Keratinocyte (primary cell): ENCODE measurements at regions not wholly inside any gene's neighbourhood (a gene's known extent, or its start where the extent isn't known, plus 50 kb on each side); places are given as distances from the start of the nearest gene placed in this dataset.

ENCODE experiments used
- DNase-seq: peaks from one replicate; pipeline ENCODE4 v3.0.0-alpha.2; 2011; ENCODE audit warnings: low read depth, missing footprints, low spot score
- FAIRE-seq: peaks from 2 replicates; lab custom pipeline; 2011; peaks lifted over from hg19 to GRCh38; lab: Jason Lieb, UNC
- H2AFZ ChIP-seq: 2 replicates; pipeline ENCODE4 v1.6.0; 2012; ENCODE audit warnings: low read length, control low read depth, inconsistent platforms; ENCODE audit not compliant: control insufficient read depth
- H3K27ac ChIP-seq: 2 replicates; pipeline ENCODE4 v1.5.1; 2011; ENCODE audit warnings: low read length; ENCODE audit not compliant: control insufficient read depth, insufficient read depth
- H3K27me3 ChIP-seq: 3 replicates; pipeline ENCODE4 v1.6.0; 2011; ENCODE audit warnings: low read length; ENCODE audit not compliant: control insufficient read depth, insufficient read depth; ENCODE audit errors: extremely low read depth
- H3K36me3 ChIP-seq, 2 experiments: 2 replicates in 1 of 2; 3 replicates in 1 of 2; pipeline ENCODE4 v1.5.1; 2011; ENCODE audit warnings: low read length in 2 of 2, mild to moderate bottlenecking in 1 of 2; ENCODE audit not compliant: control insufficient read depth in 2 of 2, insufficient read depth in 2 of 2; ENCODE audit errors: extremely low read depth in 1 of 2
- H3K4me1 ChIP-seq: 3 replicates; pipeline ENCODE4 v1.5.1; 2011; ENCODE audit warnings: low read length; ENCODE audit not compliant: control insufficient read depth, insufficient read depth; ENCODE audit errors: extremely low read depth
- H3K4me2 ChIP-seq: 3 replicates; pipeline ENCODE4 v1.6.0; 2011; ENCODE audit warnings: low read depth, low read length; ENCODE audit not compliant: control insufficient read depth, insufficient read depth; ENCODE audit errors: extremely low read depth
- H3K4me3 ChIP-seq, 3 experiments: fragments of 200-600 bp in 1 of 3; sonication (generic) in 1 of 3; 2 replicates in 2 of 3; 3 replicates in 1 of 3; pipeline ENCODE4 v1.5.1; 2011 to 2016; ENCODE audit warnings: low read length in 3 of 3, mild to moderate bottlenecking in 3 of 3, control low read depth in 2 of 3, inconsistent platforms in 1 of 3, low read depth in 1 of 3, mixed read lengths in 1 of 3, mixed run types in 1 of 3, moderate library complexity in 1 of 3; ENCODE audit not compliant: control insufficient read depth in 2 of 3, insufficient read depth in 2 of 3; ENCODE audit errors: extremely low read depth in 1 of 3
- H3K79me2 ChIP-seq: 2 replicates; pipeline ENCODE4 v1.6.0; 2012; ENCODE audit warnings: low read length; ENCODE audit not compliant: control insufficient read depth, insufficient read depth
- H3K9ac ChIP-seq: 3 replicates; pipeline ENCODE4 v1.6.0; 2011; ENCODE audit warnings: low read length; ENCODE audit not compliant: control insufficient read depth, insufficient read depth; ENCODE audit errors: extremely low read depth
- H3K9me1 ChIP-seq: 3 replicates; pipeline ENCODE4 v1.6.0; 2011; ENCODE audit warnings: low read length; ENCODE audit not compliant: control insufficient read depth, insufficient read depth; ENCODE audit errors: extremely low read depth
- H3K9me3 ChIP-seq: 2 replicates; pipeline ENCODE4 v1.5.1; 2012; ENCODE audit warnings: low read depth, low read length; ENCODE audit not compliant: control insufficient read depth
- H4K20me1 ChIP-seq: 3 replicates; pipeline ENCODE4 v1.6.0; 2011; ENCODE audit warnings: low read length; ENCODE audit not compliant: control insufficient read depth, insufficient read depth; ENCODE audit errors: extremely low read depth
- EZH2 ChIP-seq: IDR thresholded peaks from one replicate; pipeline ENCODE4 v1.6.1; 2012; ENCODE audit warnings: inconsistent platforms, mild to moderate bottlenecking, low read length, moderate library complexity
- dilution Hi-C: fragments of 300-500 bp; cut with MboI; formaldehyde crosslinking; loops from one replicate; pipeline ENCODE4 v1.7.0; 2020; ENCODE audit warnings: low sequenced_read_pairs; ENCODE audit not compliant: extremely low pct_ligation_motif_present
- TF ChIP-seq, protein P1 (sequence below), 3 experiments: IDR thresholded peaks in 1 of 3; conservative IDR thresholded peaks in 1 of 3; optimal IDR thresholded peaks in 1 of 3; 2 replicates in 2 of 3; 3 replicates in 1 of 3; pipeline versions ENCODE3 to v1.5.1; 2011; ENCODE audit warnings: low read length in 3 of 3, mild to moderate bottlenecking in 3 of 3, moderate library complexity in 2 of 3, control low read depth in 1 of 3, inconsistent platforms in 1 of 3; ENCODE audit not compliant: insufficient read depth in 2 of 3; ENCODE audit errors: extremely low read depth in 1 of 3

- no peaks in the 10 kb centered on the region for H3K9me1 ChIP-seq
- H3K36me3 ChIP-seq: no peaks in the 10 kb centered on the region
- TF ChIP-seq EZH2: no peak
- TF ChIP-seq, protein P1, sequence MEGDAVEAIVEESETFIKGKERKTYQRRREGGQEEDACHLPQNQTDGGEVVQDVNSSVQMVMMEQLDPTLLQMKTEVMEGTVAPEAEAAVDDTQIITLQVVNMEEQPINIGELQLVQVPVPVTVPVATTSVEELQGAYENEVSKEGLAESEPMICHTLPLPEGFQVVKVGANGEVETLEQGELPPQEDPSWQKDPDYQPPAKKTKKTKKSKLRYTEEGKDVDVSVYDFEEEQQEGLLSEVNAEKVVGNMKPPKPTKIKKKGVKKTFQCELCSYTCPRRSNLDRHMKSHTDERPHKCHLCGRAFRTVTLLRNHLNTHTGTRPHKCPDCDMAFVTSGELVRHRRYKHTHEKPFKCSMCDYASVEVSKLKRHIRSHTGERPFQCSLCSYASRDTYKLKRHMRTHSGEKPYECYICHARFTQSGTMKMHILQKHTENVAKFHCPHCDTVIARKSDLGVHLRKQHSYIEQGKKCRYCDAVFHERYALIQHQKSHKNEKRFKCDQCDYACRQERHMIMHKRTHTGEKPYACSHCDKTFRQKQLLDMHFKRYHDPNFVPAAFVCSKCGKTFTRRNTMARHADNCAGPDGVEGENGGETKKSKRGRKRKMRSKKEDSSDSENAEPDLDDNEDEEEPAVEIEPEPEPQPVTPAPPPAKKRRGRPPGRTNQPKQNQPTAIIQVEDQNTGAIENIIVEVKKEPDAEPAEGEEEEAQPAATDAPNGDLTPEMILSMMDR (optimal IDR thresholded peaks at IDR 0.05 in 1 of 3, IDR thresholded peaks at IDR 0.05 in 1 of 3, conservative IDR thresholded peaks at IDR 0.05 in 1 of 3; ENCODE audit: extremely low read depth in 1 of 3, insufficient read depth in 2 of 3, low read length in 3 of 3): no peak
- H3K4me2 ChIP-seq: no peak overlapping the region
- no peaks in the 10 kb centered on the region for H3K79me2 ChIP-seq
- no peaks in the 10 kb centered on the region for H3K27me3 ChIP-seq
- no peak overlapping the region for H3K9ac ChIP-seq
- H4K20me1 ChIP-seq: no peaks in the 10 kb centered on the region
- no peaks in the 10 kb centered on the region for H3K9me3 ChIP-seq
- dilution Hi-C loops: no loop called here
- H3K4me1 ChIP-seq: no peaks in the 10 kb centered on the region
- H2AFZ ChIP-seq: no peak overlapping the region
- no peak overlapping the region for H3K4me3 ChIP-seq
- no peak for DNase-seq
- no peak overlapping the region for H3K27ac ChIP-seq
- FAIRE-seq: no peak
Observed at GRCh38 chr3:35857004-35857403, 217.7 kb downstream of the ARPP21 start.

DNA sequence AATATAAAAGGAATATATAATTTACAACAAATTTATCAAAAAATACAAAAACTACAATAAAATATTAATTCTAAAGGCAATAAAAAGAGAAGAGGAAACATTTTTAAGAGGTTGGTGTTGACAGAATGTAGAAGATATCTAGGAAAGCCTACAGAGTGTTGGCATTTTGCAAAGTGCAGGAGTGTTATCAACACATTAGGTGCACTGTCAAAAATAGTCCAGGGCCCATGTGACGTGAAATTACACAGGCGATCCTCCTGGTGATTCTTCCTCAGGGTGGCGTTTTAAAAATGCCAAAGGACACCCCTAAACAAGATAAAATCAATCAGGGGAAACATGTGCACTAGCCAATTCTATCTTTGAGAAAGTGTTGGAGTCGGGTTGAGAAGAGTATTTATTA, 222.7 kb downstream of the ARPP21 start:
- no peaks in the 10 kb centered on the region for H3K27me3 ChIP-seq
- H3K79me2 ChIP-seq: no peaks in the 10 kb centered on the region
- dilution Hi-C loops: no loop called here
- no peaks in the 10 kb centered on the region for H3K9me3 ChIP-seq
- no peak overlapping the region for H2AFZ ChIP-seq
- DNase-seq (no peak), FAIRE-seq (no peak)
- TF ChIP-seq EZH2: no peak
- TF ChIP-seq, protein P1 (optimal IDR thresholded peaks at IDR 0.05 in 1 of 3, IDR thresholded peaks at IDR 0.05 in 1 of 3, conservative IDR thresholded peaks at IDR 0.05 in 1 of 3; ENCODE audit: extremely low read depth in 1 of 3, insufficient read depth in 2 of 3, low read length in 3 of 3): no peak
- H3K9ac ChIP-seq: no peak overlapping the region
- H3K4me2 ChIP-seq: no peak overlapping the region
- no peak overlapping the region for H3K27ac ChIP-seq
- H3K36me3 ChIP-seq: no peaks in the 10 kb centered on the region
- H4K20me1 ChIP-seq: no peaks in the 10 kb centered on the region
- H3K4me3 ChIP-seq: no peak overlapping the region
- no peaks in the 10 kb centered on the region for H3K4me1 ChIP-seq
- H3K9me1 ChIP-seq: no peaks in the 10 kb centered on the region
